ENCODE measurements at regions not wholly inside any gene's neighbourhood (a gene's known extent, or its start where the extent isn't known, plus 50 kb on each side); places are given as distances from the start of the nearest gene placed in this dataset.

DNA sequence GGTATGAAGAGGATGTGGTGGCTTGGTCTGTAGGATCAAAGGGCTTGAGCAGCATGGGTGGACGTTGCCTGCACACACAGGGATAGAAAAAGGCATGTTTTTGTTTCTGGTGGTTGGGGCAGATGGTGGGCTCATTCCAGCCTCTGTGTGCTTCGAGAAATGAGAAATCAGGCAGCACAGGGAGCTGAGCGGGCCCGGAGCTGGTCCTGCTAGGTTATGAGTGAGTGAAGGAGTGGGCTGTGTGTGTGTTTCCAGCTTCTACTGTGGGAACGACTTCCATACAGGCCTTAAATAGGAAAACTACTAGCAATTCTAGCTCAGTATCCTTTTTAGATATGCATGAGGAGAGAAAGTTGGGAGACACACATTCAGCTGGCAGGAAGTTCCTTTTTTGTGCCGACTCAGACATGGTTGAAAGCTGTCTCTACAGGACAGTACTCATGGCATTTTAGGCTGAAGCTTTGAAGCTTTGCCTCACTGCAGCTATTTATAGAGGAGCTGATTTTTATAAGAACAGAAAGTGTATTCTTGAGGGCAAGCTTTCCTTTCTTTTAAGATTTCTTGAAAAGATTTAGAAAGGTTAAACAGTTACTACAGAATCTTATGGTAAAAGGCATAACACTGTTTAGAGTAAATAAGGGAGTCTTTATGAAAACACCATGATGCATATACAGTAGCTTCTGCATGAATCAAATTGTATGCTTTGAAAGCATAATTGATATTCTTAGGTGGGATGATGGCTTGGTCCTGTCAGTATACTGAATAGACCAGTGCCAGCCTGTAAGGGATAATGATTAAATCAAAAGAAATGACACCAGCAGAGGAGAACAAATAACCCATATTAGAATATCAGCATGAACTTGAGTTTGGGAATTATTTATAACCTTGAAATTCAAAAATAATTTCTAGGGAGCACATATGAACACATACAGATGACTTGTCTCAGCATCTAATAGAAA is 104.0 kb upstream of the MAN1A1 start:
- Histone ChIP-seq H2AFZ (ENCODE audit: low read length) (no peak overlapping the region), H3K4me2 (ENCODE audit: extremely low read depth, insufficient read depth, low read length) (no peak overlapping the region), H3K27ac (ENCODE audit: insufficient read depth, low read length) (no peak overlapping the region), H3K27me3 (ENCODE audit: control insufficient read depth, insufficient read depth, low read length) (no peaks in the 10 kb centered on the region), H3K79me2 (ENCODE audit: control insufficient read depth, insufficient read depth, low read length) (no peaks in the 10 kb centered on the region), H3K9ac (ENCODE audit: insufficient read depth, low read length) (no peak overlapping the region), H3K4me3 (replicated peaks in 1 of 4; ENCODE audit: control extremely low read depth in 1 of 4, insufficient read depth in 1 of 4, low read depth in 3 of 4, low read length in 4 of 4) (no peak overlapping the region), H3K4me1 (ENCODE audit: control insufficient read depth, extremely low read depth, insufficient read depth, low read length) (no peaks in the 10 kb centered on the region), H4K20me1 (ENCODE audit: control insufficient read depth, extremely low read depth, insufficient read depth, low read length) (no peaks in the 10 kb centered on the region), H3K9me3 (ENCODE audit: control insufficient read depth, insufficient read depth, low read depth, low read length) (no peaks in the 10 kb centered on the region), H3K36me3 (ENCODE audit: control insufficient read depth, insufficient read depth, low read length) (no peaks in the 10 kb centered on the region)
- TF ChIP-seq EZH2 (IDR thresholded peaks at IDR 0.05; ENCODE audit: low read length, missing control alignments) (no peak), CTCF (conservative IDR thresholded peaks at IDR 0.05 in 1 of 2, IDR thresholded peaks at IDR 0.05 in 1 of 2; ENCODE audit: low read depth in 1 of 2, low read length in 2 of 2) (no peak)
- no peak for DNase-seq (ENCODE audit: low read depth in 2 of 2)

DNA sequence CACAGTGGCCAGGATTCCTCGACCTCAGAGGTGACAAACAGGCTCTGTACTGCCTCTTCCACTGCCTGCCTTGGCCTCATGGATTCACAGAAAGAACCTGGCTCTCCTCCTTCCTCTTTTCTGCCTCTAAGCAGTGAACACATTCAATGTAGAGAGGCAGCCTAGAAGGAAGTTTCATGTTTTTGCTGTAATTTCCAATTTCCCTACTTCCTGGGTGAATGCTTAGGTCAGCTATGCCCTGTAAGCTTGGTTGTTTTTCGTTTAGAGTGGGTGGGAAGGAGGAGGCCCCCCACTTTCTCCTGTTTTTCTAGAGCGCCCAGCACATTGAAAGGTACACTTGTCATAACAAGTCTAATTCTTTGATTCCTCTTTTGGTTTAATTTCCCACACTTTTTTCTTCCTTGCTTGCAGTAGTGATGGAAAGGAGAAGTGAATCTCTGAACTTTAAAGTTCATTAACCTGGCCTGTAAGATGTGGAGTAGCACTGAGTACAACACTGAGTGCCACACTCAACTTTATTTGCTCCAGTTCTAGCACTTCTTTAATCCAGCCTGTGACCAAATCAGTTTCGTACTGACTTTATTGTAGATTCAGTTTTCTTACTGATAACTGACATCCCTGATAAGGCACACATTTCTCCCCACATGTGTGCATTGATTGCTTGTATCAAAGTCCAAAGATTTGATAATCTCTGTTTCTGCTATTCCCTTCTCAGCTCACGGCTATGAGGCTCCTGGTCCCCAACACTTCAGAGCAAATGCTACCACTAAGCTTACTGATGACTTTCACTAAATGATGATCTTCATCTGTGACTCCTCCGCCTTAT is 100.0 kb upstream of the MAN1A1 start:
- Histone ChIP-seq H3K9me3 (ENCODE audit: control insufficient read depth, insufficient read depth, low read depth, low read length) (no peaks in the 10 kb centered on the region), H3K4me2 (ENCODE audit: extremely low read depth, insufficient read depth, low read length) (no peak overlapping the region), H3K27ac (ENCODE audit: insufficient read depth, low read length) (no peak overlapping the region), H4K20me1 (ENCODE audit: control insufficient read depth, extremely low read depth, insufficient read depth, low read length) (no peaks in the 10 kb centered on the region), H2AFZ (ENCODE audit: low read length) (no peak overlapping the region), H3K79me2 (ENCODE audit: control insufficient read depth, insufficient read depth, low read length) (no peaks in the 10 kb centered on the region), H3K36me3 (ENCODE audit: control insufficient read depth, insufficient read depth, low read length) (no peaks in the 10 kb centered on the region), H3K9ac (ENCODE audit: insufficient read depth, low read length) (no peak overlapping the region), H3K4me1 (ENCODE audit: control insufficient read depth, extremely low read depth, insufficient read depth, low read length) (peaks cover 8% of the 10 kb centered on the region), H3K27me3 (ENCODE audit: control insufficient read depth, insufficient read depth, low read length) (no peaks in the 10 kb centered on the region), H3K4me3 (replicated peaks in 1 of 4; ENCODE audit: control extremely low read depth in 1 of 4, insufficient read depth in 1 of 4, low read depth in 3 of 4, low read length in 4 of 4) (no peak overlapping the region)
- TF ChIP-seq CTCF (conservative IDR thresholded peaks at IDR 0.05 in 1 of 2, IDR thresholded peaks at IDR 0.05 in 1 of 2; ENCODE audit: low read depth in 1 of 2, low read length in 2 of 2) (no peak), EZH2 (IDR thresholded peaks at IDR 0.05; ENCODE audit: low read length, missing control alignments) (no peak)
- DNase-seq (ENCODE audit: low read depth in 2 of 2): no peak

GRCh38 chr6:119447921-119448320 is 98.4 kb upstream of the MAN1A1 start:
- H3K4me3 ChIP-seq (replicated peaks in 1 of 4; ENCODE audit: control extremely low read depth in 1 of 4, insufficient read depth in 1 of 4, low read depth in 3 of 4, low read length in 4 of 4): no peak overlapping the region
- H3K36me3 ChIP-seq (ENCODE audit: control insufficient read depth, insufficient read depth, low read length): no peaks in the 10 kb centered on the region
- TF ChIP-seq CTCF (conservative IDR thresholded peaks at IDR 0.05 in 1 of 2, IDR thresholded peaks at IDR 0.05 in 1 of 2; ENCODE audit: low read depth in 1 of 2, low read length in 2 of 2): no peak
- no peak for TF ChIP-seq EZH2 (IDR thresholded peaks at IDR 0.05; ENCODE audit: low read length, missing control alignments)
- no peak for DNase-seq (ENCODE audit: low read depth in 2 of 2)
- H3K4me2 ChIP-seq (ENCODE audit: extremely low read depth, insufficient read depth, low read length): no peak overlapping the region
- H4K20me1 ChIP-seq (ENCODE audit: control insufficient read depth, extremely low read depth, insufficient read depth, low read length): no peaks in the 10 kb centered on the region
- H3K9me3 ChIP-seq (ENCODE audit: control insufficient read depth, insufficient read depth, low read depth, low read length): no peaks in the 10 kb centered on the region
- no peaks in the 10 kb centered on the region for H3K27me3 ChIP-seq (ENCODE audit: control insufficient read depth, insufficient read depth, low read length)
- H3K79me2 ChIP-seq (ENCODE audit: control insufficient read depth, insufficient read depth, low read length): no peaks in the 10 kb centered on the region
- no peak overlapping the region for H3K9ac ChIP-seq (ENCODE audit: insufficient read depth, low read length)
- no peak overlapping the region for H3K27ac ChIP-seq (ENCODE audit: insufficient read depth, low read length)
- no peak overlapping the region for H2AFZ ChIP-seq (ENCODE audit: low read length)
- H3K4me1 ChIP-seq (ENCODE audit: control insufficient read depth, extremely low read depth, insufficient read depth, low read length): peaks cover 8% of the 10 kb centered on the region
